ENCODE measurements at regions not wholly inside any gene's neighbourhood (a gene's known extent, or its start where the extent isn't known, plus 50 kb on each side); places are given as distances from the start of the nearest gene placed in this dataset.

DNA sequence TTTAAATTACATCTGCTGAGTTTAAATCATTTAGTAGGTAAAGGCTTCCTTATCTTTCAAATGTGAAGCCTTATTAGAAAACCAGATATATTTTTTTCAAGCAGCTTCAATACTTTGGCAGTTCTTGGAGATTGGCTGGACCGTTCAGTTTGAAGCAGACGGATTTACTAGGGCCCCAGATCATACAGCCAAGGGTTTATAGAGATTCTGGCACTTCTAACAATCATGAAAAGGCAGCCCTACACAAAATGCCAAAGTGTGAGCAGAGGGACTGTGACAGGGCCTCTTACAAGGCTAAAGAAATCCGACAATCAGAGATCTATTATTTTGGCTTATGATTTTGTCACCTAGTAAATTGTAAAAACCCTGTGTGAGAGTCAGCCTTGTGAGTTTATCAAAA is 162.8 kb upstream of the SLC38A2 start:
- Histone ChIP-seq H3K9ac (ENCODE audit: insufficient read depth, low read length) (no peak overlapping the region), H2AFZ (ENCODE audit: low read length) (no peak overlapping the region), H3K4me3 (replicated peaks in 1 of 4; ENCODE audit: control extremely low read depth in 1 of 4, insufficient read depth in 1 of 4, low read depth in 3 of 4, low read length in 4 of 4) (no peak overlapping the region), H3K4me1 (ENCODE audit: control insufficient read depth, extremely low read depth, insufficient read depth, low read length) (no peaks in the 10 kb centered on the region), H4K20me1 (ENCODE audit: control insufficient read depth, extremely low read depth, insufficient read depth, low read length) (no peaks in the 10 kb centered on the region), H3K36me3 (ENCODE audit: control insufficient read depth, insufficient read depth, low read length) (no peaks in the 10 kb centered on the region), H3K27ac (ENCODE audit: insufficient read depth, low read length) (no peak overlapping the region), H3K9me3 (ENCODE audit: control insufficient read depth, insufficient read depth, low read depth, low read length) (no peaks in the 10 kb centered on the region), H3K79me2 (ENCODE audit: control insufficient read depth, insufficient read depth, low read length) (no peaks in the 10 kb centered on the region), H3K4me2 (ENCODE audit: extremely low read depth, insufficient read depth, low read length) (no peak overlapping the region), H3K27me3 (ENCODE audit: control insufficient read depth, insufficient read depth, low read length) (no peaks in the 10 kb centered on the region)
- TF ChIP-seq, protein P1, sequence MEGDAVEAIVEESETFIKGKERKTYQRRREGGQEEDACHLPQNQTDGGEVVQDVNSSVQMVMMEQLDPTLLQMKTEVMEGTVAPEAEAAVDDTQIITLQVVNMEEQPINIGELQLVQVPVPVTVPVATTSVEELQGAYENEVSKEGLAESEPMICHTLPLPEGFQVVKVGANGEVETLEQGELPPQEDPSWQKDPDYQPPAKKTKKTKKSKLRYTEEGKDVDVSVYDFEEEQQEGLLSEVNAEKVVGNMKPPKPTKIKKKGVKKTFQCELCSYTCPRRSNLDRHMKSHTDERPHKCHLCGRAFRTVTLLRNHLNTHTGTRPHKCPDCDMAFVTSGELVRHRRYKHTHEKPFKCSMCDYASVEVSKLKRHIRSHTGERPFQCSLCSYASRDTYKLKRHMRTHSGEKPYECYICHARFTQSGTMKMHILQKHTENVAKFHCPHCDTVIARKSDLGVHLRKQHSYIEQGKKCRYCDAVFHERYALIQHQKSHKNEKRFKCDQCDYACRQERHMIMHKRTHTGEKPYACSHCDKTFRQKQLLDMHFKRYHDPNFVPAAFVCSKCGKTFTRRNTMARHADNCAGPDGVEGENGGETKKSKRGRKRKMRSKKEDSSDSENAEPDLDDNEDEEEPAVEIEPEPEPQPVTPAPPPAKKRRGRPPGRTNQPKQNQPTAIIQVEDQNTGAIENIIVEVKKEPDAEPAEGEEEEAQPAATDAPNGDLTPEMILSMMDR (conservative IDR thresholded peaks at IDR 0.05 in 1 of 2, IDR thresholded peaks at IDR 0.05 in 1 of 2; ENCODE audit: low read depth in 1 of 2, low read length in 2 of 2) = no peak
- no peak for TF ChIP-seq EZH2 (IDR thresholded peaks at IDR 0.05; ENCODE audit: low read length, missing control alignments)
- DNase-seq (ENCODE audit: low read depth in 2 of 2) = no peak

DNA sequence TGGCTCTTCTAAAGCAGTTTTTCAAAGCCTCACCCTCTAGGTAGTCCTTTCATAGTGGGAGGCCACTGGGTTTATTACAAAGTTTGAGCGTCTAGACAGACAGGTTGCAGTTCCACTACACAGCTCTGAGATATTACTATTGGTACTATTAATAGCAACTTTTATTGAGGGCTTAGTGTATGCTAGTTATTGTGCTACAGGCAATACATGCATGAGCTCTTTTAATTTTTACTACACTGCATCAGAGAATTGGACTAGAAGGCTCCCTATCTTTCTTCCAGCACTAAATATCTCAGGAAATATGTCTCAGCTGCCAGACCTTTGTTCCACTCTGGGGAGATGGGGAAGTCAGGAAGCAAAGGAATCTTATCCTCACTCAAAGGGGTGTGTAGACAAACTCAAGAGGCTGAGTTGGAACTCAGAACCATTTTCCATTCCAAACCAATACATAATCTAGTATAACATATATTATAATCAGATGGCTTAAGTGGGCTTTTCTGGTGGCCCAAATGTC is 161.8 kb upstream of the SLC38A2 start:
- Histone ChIP-seq H4K20me1 (ENCODE audit: control insufficient read depth, extremely low read depth, insufficient read depth, low read length) (no peaks in the 10 kb centered on the region), H3K27me3 (ENCODE audit: control insufficient read depth, insufficient read depth, low read length) (no peaks in the 10 kb centered on the region), H3K9ac (ENCODE audit: insufficient read depth, low read length) (no peak overlapping the region), H3K4me1 (ENCODE audit: control insufficient read depth, extremely low read depth, insufficient read depth, low read length) (no peaks in the 10 kb centered on the region), H3K79me2 (ENCODE audit: control insufficient read depth, insufficient read depth, low read length) (no peaks in the 10 kb centered on the region), H2AFZ (ENCODE audit: low read length) (no peak overlapping the region), H3K4me2 (ENCODE audit: extremely low read depth, insufficient read depth, low read length) (no peak overlapping the region), H3K4me3 (replicated peaks in 1 of 4; ENCODE audit: control extremely low read depth in 1 of 4, insufficient read depth in 1 of 4, low read depth in 3 of 4, low read length in 4 of 4) (no peak overlapping the region), H3K9me3 (ENCODE audit: control insufficient read depth, insufficient read depth, low read depth, low read length) (no peaks in the 10 kb centered on the region), H3K27ac (ENCODE audit: insufficient read depth, low read length) (no peak overlapping the region), H3K36me3 (ENCODE audit: control insufficient read depth, insufficient read depth, low read length) (no peaks in the 10 kb centered on the region)
- TF ChIP-seq, protein P1 (conservative IDR thresholded peaks at IDR 0.05 in 1 of 2, IDR thresholded peaks at IDR 0.05 in 1 of 2; ENCODE audit: low read depth in 1 of 2, low read length in 2 of 2) = no peak
- TF ChIP-seq EZH2 (IDR thresholded peaks at IDR 0.05; ENCODE audit: low read length, missing control alignments) = no peak
- no peak for DNase-seq (ENCODE audit: low read depth in 2 of 2)

DNA sequence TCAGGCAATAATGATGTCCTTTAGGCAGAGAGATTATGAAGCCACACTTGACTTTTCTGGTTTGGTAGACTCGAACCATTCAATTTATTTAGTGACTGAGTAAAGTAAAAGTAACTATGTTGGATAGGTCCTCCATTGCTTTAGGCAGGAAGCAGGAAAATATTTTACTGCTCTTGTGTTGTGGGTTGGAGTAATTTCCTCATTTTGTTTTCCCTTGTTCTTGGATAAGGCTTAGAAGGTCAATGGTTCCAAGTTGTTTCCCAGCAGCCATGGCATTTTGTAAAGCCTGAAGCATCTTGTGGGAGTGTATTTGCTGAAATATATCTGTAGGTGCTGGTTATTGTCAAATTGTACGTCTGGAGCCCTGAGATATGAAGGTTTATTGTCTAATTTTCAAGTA is 161.2 kb upstream of the SLC38A2 start:
- H3K36me3 ChIP-seq (ENCODE audit: control insufficient read depth, insufficient read depth, low read length) = no peaks in the 10 kb centered on the region
- no peak overlapping the region for H3K27ac ChIP-seq (ENCODE audit: insufficient read depth, low read length)
- no peak overlapping the region for H3K4me3 ChIP-seq (replicated peaks in 1 of 4; ENCODE audit: control extremely low read depth in 1 of 4, insufficient read depth in 1 of 4, low read depth in 3 of 4, low read length in 4 of 4)
- no peaks in the 10 kb centered on the region for H3K9me3 ChIP-seq (ENCODE audit: control insufficient read depth, insufficient read depth, low read depth, low read length)
- no peak overlapping the region for H3K4me2 ChIP-seq (ENCODE audit: extremely low read depth, insufficient read depth, low read length)
- H3K27me3 ChIP-seq (ENCODE audit: control insufficient read depth, insufficient read depth, low read length) = no peaks in the 10 kb centered on the region
- no peak for TF ChIP-seq EZH2 (IDR thresholded peaks at IDR 0.05; ENCODE audit: low read length, missing control alignments)
- TF ChIP-seq, protein P1 (conservative IDR thresholded peaks at IDR 0.05 in 1 of 2, IDR thresholded peaks at IDR 0.05 in 1 of 2; ENCODE audit: low read depth in 1 of 2, low read length in 2 of 2) = no peak
- no peaks in the 10 kb centered on the region for H3K79me2 ChIP-seq (ENCODE audit: control insufficient read depth, insufficient read depth, low read length)
- no peaks in the 10 kb centered on the region for H4K20me1 ChIP-seq (ENCODE audit: control insufficient read depth, extremely low read depth, insufficient read depth, low read length)
- H3K9ac ChIP-seq (ENCODE audit: insufficient read depth, low read length) = no peak overlapping the region
- no peak for DNase-seq (ENCODE audit: low read depth in 2 of 2)
- no peak overlapping the region for H2AFZ ChIP-seq (ENCODE audit: low read length)
- no peaks in the 10 kb centered on the region for H3K4me1 ChIP-seq (ENCODE audit: control insufficient read depth, extremely low read depth, insufficient read depth, low read length)
